HG03064 (cell line): ENCODE measurements at regions not wholly inside any gene's neighbourhood (a gene's known extent, or its start where the extent isn't known, plus 50 kb on each side); places are given as distances from the start of the nearest gene placed in this dataset.
"Not testable (repeated sequence)": the region's sequence is repeated elsewhere in the genome, so short reads cannot be mapped to it uniquely, and the experiment has no call there.

ENCODE experiments used
- ATAC-seq: cut with Tn5 transposase; IDR thresholded peaks from one replicate; pipeline ENCODE4 v1.9.1; 2021; ENCODE audit warnings: low read depth; ENCODE audit not compliant: unreplicated experiment

- ATAC-seq: no peak
These were observed 86.6 kb upstream of the FRMD6 start for GRCh38 chr14:51564986-51565604.

GRCh38 chr14:51566831-51567582, 84.7 kb upstream of the FRMD6 start:
- ATAC-seq: no peak

GRCh38 chr14:51568366-51568765, 83.3 kb upstream of the FRMD6 start:
- no peak for ATAC-seq

GRCh38 chr14:51573607-51574006, 78.1 kb upstream of the FRMD6 start:
- no peak for ATAC-seq

- ATAC-seq: no peak
These were observed 77.7 kb upstream of the FRMD6 start for GRCh38 chr14:51574009-51574408.

- no peak for ATAC-seq
These were observed 76.2 kb upstream of the FRMD6 start for GRCh38 chr14:51575349-51576116.

- ATAC-seq: no peak
These were observed 75.6 kb upstream of the FRMD6 start for GRCh38 chr14:51576117-51576430.

- no peak for ATAC-seq
These were observed 74.8 kb upstream of the FRMD6 start for GRCh38 chr14:51576879-51577278.

- no peak for ATAC-seq
These were observed 72.9 kb upstream of the FRMD6 start for GRCh38 chr14:51578853-51579252.

GRCh38 chr14:51581017-51581881, 70.5 kb upstream of the FRMD6 start:
- ATAC-seq: no peak

- no peak for ATAC-seq
These were observed 69.3 kb upstream of the FRMD6 start for GRCh38 chr14:51582437-51582836.

GRCh38 chr14:51585055-51585454, 66.7 kb upstream of the FRMD6 start:
- ATAC-seq: no peak

GRCh38 chr14:51592836-51593235, 58.9 kb upstream of the FRMD6 start:
- ATAC-seq: no peak

- ATAC-seq: no peak
These were observed 58.3 kb upstream of the FRMD6 start for GRCh38 chr14:51593397-51593796.

GRCh38 chr14:51595881-51596455, 55.7 kb upstream of the FRMD6 start:
- ATAC-seq: no peak

- ATAC-seq: no peak
These were observed 55.1 kb upstream of the FRMD6 start for GRCh38 chr14:51596488-51597117.

GRCh38 chr14:51597261-51598001, 54.3 kb upstream of the FRMD6 start:
- ATAC-seq: no peak

GRCh38 chr14:51598924-51599600, 52.6 kb upstream of the FRMD6 start:
- not testable (repeated sequence) for ATAC-seq

- no peak for ATAC-seq
These were observed 51.1 kb upstream of the FRMD6 start for GRCh38 chr14:51600658-51601057.
